ENCODE measurements at regions not wholly inside any gene's neighbourhood (a gene's known extent, or its start where the extent isn't known, plus 50 kb on each side); places are given as distances from the start of the nearest gene placed in this dataset.

GRCh38 chr16:51630076-51630475 is 479.0 kb upstream of the SALL1 start:
- DNase-seq (ENCODE audit: low spot score) (no peak), ATAC-seq (ENCODE audit: low FRiP score) (no peak)

GRCh38 chr16:51629576-51629975 is 478.5 kb upstream of the SALL1 start:
- DNase-seq (ENCODE audit: low spot score) (no peak), ATAC-seq (ENCODE audit: low FRiP score) (no peak)
- TF ChIP-seq CTCF (IDR thresholded peaks at IDR 0.05): no peak

More at GRCh38 chr16:51630076-51630475, 479.0 kb upstream of the SALL1 start:
- no peak for TF ChIP-seq CTCF (IDR thresholded peaks at IDR 0.05)

DNA sequence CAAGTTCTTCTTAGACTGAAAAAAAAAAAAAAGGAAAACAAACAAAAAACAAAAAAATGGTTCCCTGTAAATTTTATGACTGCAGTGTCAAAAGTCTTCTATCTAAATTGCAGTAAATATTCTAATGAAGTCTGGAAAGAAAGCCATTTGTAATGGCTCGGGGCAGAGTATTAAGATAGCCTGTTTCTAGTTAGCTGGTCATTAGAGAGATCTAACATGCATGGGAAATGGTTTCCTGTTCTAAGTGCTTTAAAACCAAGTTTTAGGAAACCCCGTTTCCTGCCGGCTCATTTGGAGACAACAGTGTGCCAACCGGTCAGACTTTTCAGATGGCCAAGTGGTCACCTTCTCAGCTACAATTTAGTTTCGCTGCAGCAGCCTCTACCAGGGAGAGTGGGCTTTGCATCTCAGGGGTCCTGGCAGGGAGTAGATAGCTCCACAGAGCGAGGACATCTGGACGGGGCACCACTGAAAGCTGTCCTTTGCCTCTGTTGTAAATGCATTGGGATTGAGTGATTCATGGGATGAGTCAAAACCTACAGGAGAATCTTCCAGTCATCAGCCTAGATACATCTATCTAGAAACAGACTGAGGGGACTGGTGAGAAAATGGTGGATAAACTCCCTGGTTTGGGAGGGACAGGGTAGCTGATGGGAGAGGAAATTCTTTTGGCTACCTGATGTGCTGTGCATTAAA is 473.2 kb upstream of the SALL1 start:
- TF ChIP-seq CTCF (IDR thresholded peaks at IDR 0.05): no peak
- ATAC-seq (ENCODE audit: low FRiP score): no peak

DNA sequence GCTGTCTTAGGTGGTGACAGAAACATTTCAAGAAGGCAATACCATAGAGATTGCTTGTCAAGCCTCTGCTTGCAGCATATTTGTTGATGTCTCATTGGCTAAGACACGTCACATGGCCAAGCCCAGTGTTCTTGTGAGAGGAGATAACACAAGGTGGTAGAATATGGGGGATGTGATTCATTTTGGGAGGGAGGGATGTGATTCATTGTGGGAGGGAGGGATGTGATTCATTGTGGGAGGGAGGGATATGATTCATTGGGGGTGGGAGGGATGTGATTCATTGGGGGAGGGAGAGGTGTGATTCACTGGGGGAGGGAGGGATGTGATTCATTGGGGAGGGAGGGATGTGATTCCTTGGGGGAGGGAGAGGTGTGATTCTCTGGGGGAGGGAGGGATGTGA is 470.5 kb upstream of the SALL1 start:
- no peak for DNase-seq (ENCODE audit: low spot score)
- ATAC-seq (ENCODE audit: low FRiP score): no peak
- no peak for TF ChIP-seq CTCF (IDR thresholded peaks at IDR 0.05)

More for the DNA sequence above, 473.2 kb upstream of the SALL1 start:
- DNase-seq (ENCODE audit: low spot score): no peak

- ATAC-seq (ENCODE audit: low FRiP score) (no peak), DNase-seq (ENCODE audit: low spot score) (no peak)
- TF ChIP-seq CTCF (IDR thresholded peaks at IDR 0.05): no peak
Measured at GRCh38 chr16:51615141-51615540, 464.1 kb upstream of the SALL1 start.

DNA sequence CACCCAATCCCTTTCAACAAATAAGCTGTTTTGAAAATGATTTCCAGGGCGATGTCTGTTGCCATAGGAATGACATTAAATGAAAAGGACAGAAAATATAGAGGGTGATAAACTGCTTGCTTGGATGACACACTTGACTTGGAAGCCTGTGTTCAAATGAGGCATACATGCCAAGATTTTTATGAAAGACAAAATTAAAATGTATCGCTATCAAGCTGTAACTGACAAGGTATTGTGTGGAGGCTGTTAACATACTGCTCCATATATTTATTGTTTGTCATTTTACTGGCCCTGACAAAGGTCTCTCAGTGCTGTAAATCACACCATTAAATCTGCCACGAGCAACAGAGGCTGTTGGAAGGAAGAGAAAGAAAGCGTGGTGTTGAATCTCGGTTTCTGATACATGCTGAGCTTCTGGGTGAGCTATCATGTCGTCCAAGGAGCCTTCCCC is 456.2 kb upstream of the SALL1 start:
- ATAC-seq (ENCODE audit: low FRiP score) (no peak), DNase-seq (ENCODE audit: low spot score) (no peak)
- TF ChIP-seq CTCF (IDR thresholded peaks at IDR 0.05): no peak

GRCh38 chr16:51596247-51596646 is 445.2 kb upstream of the SALL1 start:
- TF ChIP-seq CTCF (IDR thresholded peaks at IDR 0.05): no peak
- DNase-seq (ENCODE audit: low spot score) (no peak), ATAC-seq (ENCODE audit: low FRiP score) (no peak)

Data from omental fat pad (tissue), 3 donors.